Psoas muscle (tissue), 7 donors: ENCODE measurements at regions not wholly inside any gene's neighbourhood (a gene's known extent, or its start where the extent isn't known, plus 50 kb on each side); places are given as distances from the start of the nearest gene placed in this dataset.

ENCODE experiments used
- ATAC-seq, 4 donors: fragments of 200-7000 bp; cut with Tn5 transposase; one replicate each; pipeline ENCODE4 v1.9.1; 2020; ENCODE audit warnings: moderate library complexity in 3 of 4, mild to moderate bottlenecking in 2 of 4
- DNase-seq, 2 donors: peaks; one replicate each; pipeline ENCODE4 v3.0.0-alpha.2; 2020
- H3K27ac ChIP-seq: fragments of 200-600 bp; one replicate; pipeline ENCODE4 v1.8.0; 2022
- H3K27me3 ChIP-seq, 3 donors: fragments of 200-600 bp in 1 of 3; one replicate each; pipeline versions ENCODE4 v1.6.1 to v1.8.0; 2013 to 2022; ENCODE audit warnings: low read length in 2 of 3, mild to moderate bottlenecking in 2 of 3, moderate library complexity in 1 of 3; ENCODE audit not compliant: insufficient read depth in 3 of 3
- H3K36me3 ChIP-seq, 2 donors: fragments of 200-600 bp in 1 of 2; one replicate each; pipeline versions ENCODE4 v1.6.1 to v1.8.0; 2013 to 2022; ENCODE audit warnings: low read depth in 1 of 2, mild to moderate bottlenecking in 1 of 2, moderate library complexity in 1 of 2; ENCODE audit not compliant: insufficient read depth in 1 of 2
- H3K4me1 ChIP-seq: fragments of 200-600 bp; one replicate; pipeline ENCODE4 v1.8.0; 2022
- H3K4me3 ChIP-seq: fragments of 200-600 bp; one replicate; pipeline ENCODE4 v1.8.0; 2022; ENCODE audit warnings: mild to moderate bottlenecking
- H3K9me3 ChIP-seq: fragments of 200-600 bp; one replicate; pipeline ENCODE4 v1.8.0; 2022
- CTCF ChIP-seq: fragments of 200-600 bp; IDR thresholded peaks from one replicate; pipeline ENCODE4 v1.8.0; 2022; ENCODE audit warnings: antibody characterized with exemption
- WGBS, 3 donors: extraction: QIAGEN DNeasy Blood & Tissue Kit; methylation state at CpG; one replicate each; pipeline versions ENCODE4 v1.1.6 to v1.1.7; 2013; 5-methylcytosine and 5-hydroxymethylcytosine counted together
- intact Hi-C, 2 donors: fragments of 100-400 bp; cut with DNase I; formaldehyde crosslinking; loops; one replicate each; pipeline versions ENCODE4 v1.11.0 to v1.14.2; 2022
- donor health status: healthy with polysubstance abuse.
- donor health status: DM: no; HTN: no; CAD: no; lungs with moderate emphysema.
- donor health status: Bipolar disorder and iron deficiency.
- donor health status: healthy.
- donor health status: DM: yes; HTN: yes; CAD: no.
- donor health status: DM: no; HTN: no; CAD: no.
- donor health status: DM: yes; HTN: yes; CAD: no.

- Histone ChIP-seq H3K27ac (no peak overlapping the region), H3K4me1 (no peaks in the 10 kb centered on the region), H3K9me3 (no peaks in the 10 kb centered on the region), H3K27me3 (no peaks in the 10 kb centered on the region), H3K4me3 (no peak overlapping the region), H3K36me3 (no peaks in the 10 kb centered on the region)
- ATAC-seq: no peak
- WGBS, 3 donors: 51 to 76% (median 65%) methylated on average over 4 of the region's 4 CpGs
- no peak for DNase-seq
- TF ChIP-seq CTCF: no peak
- intact Hi-C loops: no loop called here
Observed at GRCh38 chr10:4100380-4100779, 315.4 kb upstream of the KLF6 start.

DNA sequence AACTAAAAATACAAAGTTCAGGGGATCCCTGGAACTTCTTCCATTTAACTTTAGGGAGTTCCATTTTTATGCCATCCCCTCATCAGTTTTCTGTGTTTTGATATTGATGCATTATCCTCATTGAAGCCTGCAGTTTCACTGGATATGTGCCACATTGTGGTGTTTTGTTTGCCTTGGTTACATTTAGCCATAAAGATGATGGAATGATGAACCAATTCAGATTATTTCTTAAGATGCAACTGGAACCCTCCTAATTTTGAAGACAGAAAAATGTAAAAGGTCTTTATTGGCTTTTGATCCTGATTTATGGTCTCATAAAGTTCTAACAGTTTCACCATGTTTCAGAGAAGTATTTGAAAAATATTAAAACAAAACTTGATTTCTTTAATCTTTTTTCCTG lies 314.2 kb upstream of the KLF6 start:
- Histone ChIP-seq H3K27ac (no peak overlapping the region), H3K27me3 (no peaks in the 10 kb centered on the region), H3K4me1 (no peaks in the 10 kb centered on the region), H3K4me3 (no peak overlapping the region), H3K36me3 (no peaks in the 10 kb centered on the region), H3K9me3 (no peaks in the 10 kb centered on the region)
- DNase-seq (no peak), ATAC-seq (no peak)
- no peak for TF ChIP-seq CTCF
- intact Hi-C loops: no loop called here

DNA sequence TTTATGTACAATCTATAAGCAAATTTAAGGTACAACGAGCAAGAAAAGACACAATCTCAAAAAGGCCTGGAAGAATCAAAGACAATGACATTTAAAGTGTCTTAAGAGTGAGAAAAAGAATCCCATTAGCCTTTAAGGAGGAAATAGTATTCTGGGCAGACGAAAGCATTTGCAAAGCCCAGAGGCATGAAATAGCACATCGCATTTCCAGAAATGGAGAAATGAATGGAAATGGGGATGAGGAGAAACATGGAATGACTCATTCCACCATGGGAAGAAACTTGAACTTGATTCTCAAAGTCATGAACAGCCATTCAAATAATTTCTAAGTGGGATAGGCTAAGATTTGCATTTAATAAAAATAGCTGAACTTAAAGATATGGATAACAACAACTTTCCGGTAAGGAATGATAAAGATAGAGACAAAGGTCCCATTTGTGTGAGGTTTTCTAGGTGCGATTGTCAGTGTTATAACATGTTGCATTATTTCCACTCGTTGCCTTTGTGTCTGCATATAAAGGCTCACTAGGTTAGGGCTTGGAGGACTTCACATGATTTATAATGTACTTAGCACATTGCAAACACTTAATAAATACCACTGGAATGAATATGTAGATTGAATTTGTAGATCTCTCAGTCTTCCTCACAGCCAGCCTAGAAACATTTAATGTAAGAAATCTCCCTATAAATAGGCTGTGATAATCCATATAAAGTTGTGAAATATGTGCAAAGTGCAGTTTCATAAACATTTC lies 310.3 kb upstream of the KLF6 start:
- no peak overlapping the region for H3K4me3 ChIP-seq
- H3K27ac ChIP-seq: no peak overlapping the region
- no peak for TF ChIP-seq CTCF
- no peaks in the 10 kb centered on the region for H3K4me1 ChIP-seq
- ATAC-seq (no peak), DNase-seq (no peak)
- H3K36me3 ChIP-seq: no peaks in the 10 kb centered on the region
- no peaks in the 10 kb centered on the region for H3K9me3 ChIP-seq
- intact Hi-C loops: no loop called here
- H3K27me3 ChIP-seq: no peaks in the 10 kb centered on the region
- WGBS, 3 donors: 83 to 98% (median 89%) methylated on average over 6 of the region's 6 CpGs

- H3K36me3 ChIP-seq: no peaks in the 10 kb centered on the region
- H3K4me3 ChIP-seq: no peak overlapping the region
- no peaks in the 10 kb centered on the region for H3K9me3 ChIP-seq
- H3K4me1 ChIP-seq: no peaks in the 10 kb centered on the region
- DNase-seq (no peak), ATAC-seq (no peak)
- no peak for TF ChIP-seq CTCF
- no peaks in the 10 kb centered on the region for H3K27me3 ChIP-seq
- H3K27ac ChIP-seq: no peak overlapping the region
- intact Hi-C loops: no loop called here
- 88 to 97% (median 95%) methylated on average over 2 of the region's 2 CpGs for WGBS, 3 donors
Observed at GRCh38 chr10:4094751-4095150, 309.7 kb upstream of the KLF6 start.

DNA sequence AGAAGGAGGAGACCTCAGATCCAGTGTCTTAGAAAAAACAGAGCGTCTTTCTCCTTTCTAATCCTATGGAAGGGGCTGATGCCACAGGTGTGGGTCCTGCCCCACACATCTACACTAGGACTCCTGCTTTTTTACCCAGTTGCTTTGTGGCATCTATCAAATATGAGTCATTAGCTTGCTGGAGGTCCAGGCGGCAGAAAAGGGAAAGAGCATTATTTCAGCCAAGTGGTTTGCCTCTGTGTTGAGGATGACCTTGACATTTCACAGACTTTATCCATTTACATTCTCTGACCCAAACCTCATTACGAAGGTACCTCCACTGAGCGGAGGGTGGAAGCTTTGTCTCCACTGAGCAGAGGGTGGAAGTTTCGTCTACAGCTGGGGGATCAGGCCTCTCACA lies 308.4 kb upstream of the KLF6 start:
- intact Hi-C loops: no loop called here
- TF ChIP-seq CTCF: no peak
- no peaks in the 10 kb centered on the region for H3K27me3 ChIP-seq
- ATAC-seq: no peak
- H3K4me3 ChIP-seq: no peak overlapping the region
- H3K27ac ChIP-seq: no peak overlapping the region
- 86 to 94% (median 92%) methylated on average over 5 of the region's 5 CpGs for WGBS, 3 donors
- no peak for DNase-seq
- no peaks in the 10 kb centered on the region for H3K9me3 ChIP-seq
- no peaks in the 10 kb centered on the region for H3K4me1 ChIP-seq
- H3K36me3 ChIP-seq: no peaks in the 10 kb centered on the region
